ENCODE measurements at regions not wholly inside any gene's neighbourhood (a gene's known extent, or its start where the extent isn't known, plus 50 kb on each side); places are given as distances from the start of the nearest gene placed in this dataset.

DNA sequence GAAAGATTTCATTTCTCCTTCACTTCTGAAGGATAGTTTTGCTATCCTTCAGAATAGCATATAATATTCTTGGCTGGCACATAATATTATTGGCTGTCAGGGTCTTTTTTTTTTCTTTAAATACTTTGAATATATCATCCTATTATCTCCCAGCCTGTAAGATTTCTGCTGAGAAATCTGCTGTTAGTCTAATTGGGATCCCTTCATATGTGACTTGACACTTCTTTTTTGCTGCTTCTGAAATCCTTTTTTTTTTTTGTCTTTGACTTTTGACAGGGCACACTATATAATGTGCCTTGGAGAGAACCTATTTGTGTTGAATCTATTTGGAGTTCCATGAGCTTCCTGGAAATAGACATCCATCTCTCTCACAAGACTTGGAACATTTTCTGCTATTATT is 136.9 kb upstream of the UBL3 start:
- TF ChIP-seq, protein P1, sequence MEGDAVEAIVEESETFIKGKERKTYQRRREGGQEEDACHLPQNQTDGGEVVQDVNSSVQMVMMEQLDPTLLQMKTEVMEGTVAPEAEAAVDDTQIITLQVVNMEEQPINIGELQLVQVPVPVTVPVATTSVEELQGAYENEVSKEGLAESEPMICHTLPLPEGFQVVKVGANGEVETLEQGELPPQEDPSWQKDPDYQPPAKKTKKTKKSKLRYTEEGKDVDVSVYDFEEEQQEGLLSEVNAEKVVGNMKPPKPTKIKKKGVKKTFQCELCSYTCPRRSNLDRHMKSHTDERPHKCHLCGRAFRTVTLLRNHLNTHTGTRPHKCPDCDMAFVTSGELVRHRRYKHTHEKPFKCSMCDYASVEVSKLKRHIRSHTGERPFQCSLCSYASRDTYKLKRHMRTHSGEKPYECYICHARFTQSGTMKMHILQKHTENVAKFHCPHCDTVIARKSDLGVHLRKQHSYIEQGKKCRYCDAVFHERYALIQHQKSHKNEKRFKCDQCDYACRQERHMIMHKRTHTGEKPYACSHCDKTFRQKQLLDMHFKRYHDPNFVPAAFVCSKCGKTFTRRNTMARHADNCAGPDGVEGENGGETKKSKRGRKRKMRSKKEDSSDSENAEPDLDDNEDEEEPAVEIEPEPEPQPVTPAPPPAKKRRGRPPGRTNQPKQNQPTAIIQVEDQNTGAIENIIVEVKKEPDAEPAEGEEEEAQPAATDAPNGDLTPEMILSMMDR (IDR thresholded peaks at IDR 0.05), result no peak
- TF ChIP-seq EP300 (IDR thresholded peaks at IDR 0.05) (no peak), POLR2AphosphoS5 (IDR thresholded peaks at IDR 0.05) (no peak), POLR2A (IDR thresholded peaks at IDR 0.05) (no peak)
